B cell (primary cell): ENCODE measurements at regions not wholly inside any gene's neighbourhood (a gene's known extent, or its start where the extent isn't known, plus 50 kb on each side); places are given as distances from the start of the nearest gene placed in this dataset.

Experiments used
- ATAC-seq: fragments of 200-7000 bp; cut with Tn5 transposase; one replicate; pipeline ENCODE4 v1.10.0; 2021; ENCODE audit warnings: low read depth, mild to moderate bottlenecking, moderate number of reproducible peaks, moderate library complexity
- CTCF ChIA-PET: fragments of 350-600 bp; sonication (Branson Sonifier 250); formaldehyde crosslinking; loops from one replicate; lab custom pipeline; 2021; ENCODE audit warnings: antibody characterized with exemption, inconsistent platforms; lab: Charles Lee
- POLR2A ChIA-PET: fragments of 350-600 bp; sonication (Branson Sonifier 250); formaldehyde crosslinking; loops from one replicate; lab custom pipeline; 2021; ENCODE audit warnings: antibody characterized with exemption; lab: Charles Lee
- DNase-seq: peaks from one replicate; pipeline ENCODE4 v3.0.0; 2013
- H2AFZ ChIP-seq: 2 replicates; pipeline ENCODE4 v1.6.1; 2012; ENCODE audit warnings: mild to moderate bottlenecking, low read depth, low read length; ENCODE audit not compliant: insufficient read depth, poor library complexity, severe bottlenecking
- H3K27ac ChIP-seq, 2 donors: 1 replicate in 1 of 2; 2 replicates in 1 of 2; pipeline ENCODE4 v1.5.1; 2012 to 2013; ENCODE audit warnings: low read length in 2 of 2, mild to moderate bottlenecking in 2 of 2, moderate library complexity in 1 of 2
- H3K27me3 ChIP-seq, 4 experiments: fragments of 200-600 bp in 1 of 4; sonication (generic) in 1 of 4; replicated peaks in 1 of 4; 1 replicate in 2 of 4; 2 replicates in 2 of 4; pipeline versions ENCODE4 v1.6.1 to v1.7.0; 2013 to 2016; ENCODE audit warnings: low read length in 3 of 4, mild to moderate bottlenecking in 2 of 4, mixed read lengths in 1 of 4, moderate library complexity in 1 of 4; ENCODE audit not compliant: insufficient read depth in 4 of 4, control insufficient read depth in 3 of 4; ENCODE audit errors: control extremely low read depth in 1 of 4
- H3K36me3 ChIP-seq, 2 experiments: replicated peaks in 1 of 2; 1 replicate in 1 of 2; 2 replicates in 1 of 2; pipeline versions ENCODE4 v1.6.1 to v1.7.1; 2013; ENCODE audit warnings: low read length in 1 of 2; ENCODE audit not compliant: insufficient read depth in 2 of 2, control insufficient read depth in 1 of 2; ENCODE audit errors: control extremely low read depth in 1 of 2, extremely low read depth in 1 of 2
- H3K4me1 ChIP-seq, 2 donors: fragments of 200-600 bp in 1 of 2; sonication (generic) in 1 of 2; 1 replicate in 1 of 2; 2 replicates in 1 of 2; pipeline versions ENCODE4 v1.5.1 to v1.6.1; 2013 to 2017; ENCODE audit warnings: low read length in 2 of 2; ENCODE audit not compliant: control insufficient read depth in 2 of 2, insufficient read depth in 2 of 2
- H3K4me2 ChIP-seq: replicated peaks from 2 replicates; pipeline ENCODE3; 2012; ENCODE audit warnings: mild to moderate bottlenecking, low read depth, low read length; ENCODE audit not compliant: poor library complexity, severe bottlenecking
- H3K4me3 ChIP-seq, 5 experiments: fragments of 200-600 bp in 1 of 5; sonication (generic) in 1 of 5; 1 replicate in 3 of 5; 2 replicates in 2 of 5; pipeline versions ENCODE4 v1.5.1 to v1.7.0; 2011 to 2016; ENCODE audit warnings: low read length in 4 of 5, mild to moderate bottlenecking in 4 of 5, low read depth in 2 of 5, control low read depth in 1 of 5, moderate library complexity in 1 of 5; ENCODE audit not compliant: insufficient read depth in 1 of 5; ENCODE audit errors: control extremely low read depth in 1 of 5, extremely low read depth in 1 of 5
- H3K79me2 ChIP-seq: fragments of 200-600 bp; sonication (generic); one replicate; pipeline ENCODE4 v1.6.0; 2016; ENCODE audit warnings: low read length; ENCODE audit not compliant: control insufficient read depth, insufficient read depth
- H3K9ac ChIP-seq: fragments of 200-600 bp; sonication (generic); 2 replicates; pipeline ENCODE4 v1.6.1; 2017; ENCODE audit warnings: mild to moderate bottlenecking, low read length, moderate library complexity
- H3K9me3 ChIP-seq, 3 donors: one replicate each; pipeline versions ENCODE4 v1.6.1 to v1.7.1; 2013; ENCODE audit warnings: low read length in 2 of 3; ENCODE audit not compliant: control insufficient read depth in 2 of 3, insufficient read depth in 1 of 3; ENCODE audit errors: control extremely low read depth in 1 of 3
- H4K20me1 ChIP-seq: 2 replicates; pipeline ENCODE4 v1.6.0; 2012; ENCODE audit warnings: mild to moderate bottlenecking, low read length; ENCODE audit not compliant: insufficient read depth, control insufficient read depth, poor library complexity, severe bottlenecking
- H3K27ac Mint-ChIP-seq: one replicate; pipeline ENCODE4 v1.8.0; 2021; ENCODE audit warnings: mixed read lengths
- H3K27me3 Mint-ChIP-seq: one replicate; pipeline ENCODE4 v1.8.0; 2021; ENCODE audit warnings: mixed read lengths
- H3K4me1 Mint-ChIP-seq: one replicate; pipeline ENCODE4 v1.8.0; 2021; ENCODE audit warnings: mixed read lengths
- H3K4me3 Mint-ChIP-seq: one replicate; pipeline ENCODE4 v1.8.0; 2021; ENCODE audit warnings: mixed read lengths
- H3K9me3 Mint-ChIP-seq: one replicate; pipeline ENCODE4 v1.8.0; 2022; ENCODE audit warnings: mixed read lengths; ENCODE audit not compliant: insufficient read depth
- CTCF ChIP-seq: fragments of 200-600 bp; IDR thresholded peaks from one replicate; pipeline ENCODE4 v1.8.0; 2022; ENCODE audit warnings: antibody characterized with exemption, mild to moderate bottlenecking
- EZH2 ChIP-seq: IDR thresholded peaks from 2 replicates; pipeline ENCODE4 v1.6.1; 2012; ENCODE audit warnings: borderline replicate concordance, low read depth, mild to moderate bottlenecking, moderate library complexity, low read length; ENCODE audit not compliant: insufficient read depth, poor library complexity, severe bottlenecking
- WGBS: methylation state at CpG from one replicate; pipeline ENCODE4 v1.1.5; 2013; ENCODE audit warnings: missing lambda C conversion rate; ENCODE audit not compliant: insufficient coverage; 5-methylcytosine and 5-hydroxymethylcytosine counted together
- intact Hi-C: fragments of 100-400 bp; cut with micrococcal nuclease; formaldehyde crosslinking; loops from one replicate; pipeline ENCODE4 v1.10.0; 2022

- H3K27me3 ChIP-seq, result peaks cover 0 to 5% (median 0%) of the 10 kb centered on the region in 4 experiments
- H3K4me1 ChIP-seq, result no peaks in the 10 kb centered on the region
- Mint-ChIP-seq H3K27me3 (no peaks in the 10 kb centered on the region), H3K27ac (no peak overlapping the region), H3K4me1 (no peaks in the 10 kb centered on the region), H3K9me3 (peaks cover 4% of the 10 kb centered on the region), H3K4me3 (no peak overlapping the region)
- H3K36me3 ChIP-seq, result no peaks in the 10 kb centered on the region
- ChIA-PET CTCF (no interaction called here), POLR2A (no interaction called here)
- TF ChIP-seq EZH2, result no peak
- TF ChIP-seq CTCF, result no peak
- H3K79me2 ChIP-seq, result no peaks in the 10 kb centered on the region
- H3K27ac ChIP-seq, result no peak overlapping the region
- H4K20me1 ChIP-seq, result no peaks in the 10 kb centered on the region
- peaks cover 0 to 5% (median 0%) of the 10 kb centered on the region in 3 donors for H3K9me3 ChIP-seq
- H3K9ac ChIP-seq, result no peak overlapping the region
- 92% methylated on average over 2 of the region's 4 CpGs for WGBS
- DNase-seq (no peak), ATAC-seq (no peak)
- no peak overlapping the region for H3K4me2 ChIP-seq
- H2AFZ ChIP-seq, result no peak overlapping the region
- no peak overlapping the region for H3K4me3 ChIP-seq
- intact Hi-C loops, result no loop called here
Observed at GRCh38 chr21:35164380-35164779, 115.3 kb upstream of the RUNX1 start.

- Mint-ChIP-seq H3K27ac (no peak overlapping the region), H3K4me3 (no peak overlapping the region), H3K4me1 (no peaks in the 10 kb centered on the region), H3K9me3 (peaks cover 4% of the 10 kb centered on the region), H3K27me3 (no peaks in the 10 kb centered on the region)
- H3K9ac ChIP-seq, result no peak overlapping the region
- no peak overlapping the region for H3K4me3 ChIP-seq
- H3K36me3 ChIP-seq, result no peaks in the 10 kb centered on the region
- H3K4me2 ChIP-seq, result no peak overlapping the region
- H3K9me3 ChIP-seq, result peaks cover 0 to 5% (median 0%) of the 10 kb centered on the region in 3 donors
- no peak overlapping the region for H2AFZ ChIP-seq
- peaks cover 0 to 5% (median 0%) of the 10 kb centered on the region in 4 experiments for H3K27me3 ChIP-seq
- intact Hi-C loops, result no loop called here
- DNase-seq (no peak), ATAC-seq (no peak)
- CTCF ChIA-PET, result no interaction called here
- WGBS, result no CpG with 5 or more reads among the region's 3 CpGs
- no peak overlapping the region for H3K27ac ChIP-seq
- H4K20me1 ChIP-seq, result no peaks in the 10 kb centered on the region
- no peaks in the 10 kb centered on the region for H3K4me1 ChIP-seq
- no peaks in the 10 kb centered on the region for H3K79me2 ChIP-seq
- TF ChIP-seq CTCF, result no peak
- TF ChIP-seq EZH2, result no peak
- POLR2A ChIA-PET, result no interaction called here
Observed at GRCh38 chr21:35163411-35163810, 114.3 kb upstream of the RUNX1 start.
